IPS DF 19.7 (cell line): ENCODE measurements at regions not wholly inside any gene's neighbourhood (a gene's known extent, or its start where the extent isn't known, plus 50 kb on each side); places are given as distances from the start of the nearest gene placed in this dataset.

Experiments
- DNase-seq: peaks from one replicate; pipeline ENCODE4 v3.0.0-alpha.2; 2013; ENCODE audit warnings: low read depth, low spot score

GRCh38 chr3:74693696-74694393, 79.4 kb upstream of the CNTN3 start:
- no peak for DNase-seq

- DNase-seq, result no peak
Measured at GRCh38 chr3:74693251-74693650, 78.8 kb upstream of the CNTN3 start.

DNA sequence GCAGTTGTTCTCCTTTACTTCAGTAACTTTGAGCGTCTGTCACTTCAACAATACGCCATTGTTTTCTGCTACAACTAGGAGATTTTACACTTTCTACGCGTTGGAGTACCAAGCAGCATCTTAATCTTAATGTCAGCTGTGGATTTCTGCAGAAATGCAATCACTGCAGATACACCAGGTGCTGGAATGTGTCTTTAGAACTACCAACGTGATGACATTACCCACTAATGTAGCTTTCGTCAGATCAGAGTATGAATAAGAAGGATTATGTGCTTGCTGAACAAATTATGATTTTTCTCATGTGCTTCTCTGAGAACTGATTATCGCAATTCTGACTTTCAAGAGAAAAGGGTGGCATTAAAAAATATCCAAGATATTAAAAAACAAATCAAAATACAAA, 77.5 kb upstream of the CNTN3 start:
- no peak for DNase-seq

- DNase-seq, result no peak
Measured at GRCh38 chr3:74673326-74673725, 58.9 kb upstream of the CNTN3 start.

GRCh38 chr3:74664606-74665005, 50.1 kb upstream of the CNTN3 start:
- DNase-seq, result no peak
